Tibial nerve (tissue), 4 donors: ENCODE measurements at regions not wholly inside any gene's neighbourhood (a gene's known extent, or its start where the extent isn't known, plus 50 kb on each side); places are given as distances from the start of the nearest gene placed in this dataset.
A peak's percentile ranks its signal among the peaks of the same experiment; 100 is the strongest.

Source experiments
- DNase-seq, 2 donors: peaks; one replicate each; pipeline ENCODE4 v3.0.0-alpha.2; 2019; ENCODE audit warnings: low spot score in 2 of 2
- H3K27ac ChIP-seq, 4 donors: fragments of 200-600 bp; sonication (generic) in 3 of 4; one replicate each; pipeline ENCODE4 v1.5.1; 2017 to 2019; ENCODE audit warnings: mild to moderate bottlenecking in 1 of 4
- H3K27me3 ChIP-seq, 2 donors: fragments of 200-600 bp; sonication (generic) in 1 of 2; one replicate each; pipeline versions ENCODE4 v1.5.1 to v1.6.0; 2017 to 2019
- H3K36me3 ChIP-seq, 3 donors: fragments of 200-600 bp; sonication (generic); one replicate each; pipeline ENCODE4 v1.5.1; 2018 to 2019
- H3K4me1 ChIP-seq, 4 donors: fragments of 200-600 bp; sonication (generic) in 3 of 4; one replicate each; pipeline ENCODE4 v1.5.1; 2017 to 2019
- H3K4me3 ChIP-seq, 4 donors: fragments of 200-600 bp; sonication (generic) in 3 of 4; one replicate each; pipeline ENCODE4 v1.5.1; 2017 to 2019; ENCODE audit warnings: mild to moderate bottlenecking in 1 of 4, moderate library complexity in 1 of 4
- H3K9me3 ChIP-seq, 4 donors: fragments of 200-600 bp; sonication (generic) in 3 of 4; one replicate each; pipeline ENCODE4 v1.5.1; 2017 to 2019
- CTCF ChIP-seq, 5 experiments: fragments of 200-600 bp in 3 of 5; fragments of 450-650 bp in 2 of 5; sonication (generic) in 3 of 5; IDR thresholded peaks; one replicate each; pipeline ENCODE4 v1.5.1; 2016 to 2019; ENCODE audit warnings: antibody characterized with exemption in 5 of 5, mild to moderate bottlenecking in 3 of 5, moderate library complexity in 2 of 5
- EP300 ChIP-seq, 2 donors: sonication (generic); formaldehyde crosslinking; IDR thresholded peaks; one replicate each; pipeline ENCODE4 v1.6.1; 2017; ENCODE audit warnings: antibody characterized with exemption in 2 of 2, mild to moderate bottlenecking in 1 of 2
- POLR2A ChIP-seq, 2 donors: fragments of 450-650 bp; IDR thresholded peaks; one replicate each; pipeline ENCODE4 v1.6.1; 2017; ENCODE audit warnings: antibody characterized with exemption in 2 of 2, mild to moderate bottlenecking in 2 of 2, moderate library complexity in 2 of 2
- WGBS, 2 donors: methylation state at CpG; one replicate each; pipeline ENCODE4 v1.1.5; 2018; 5-methylcytosine and 5-hydroxymethylcytosine counted together

DNA sequence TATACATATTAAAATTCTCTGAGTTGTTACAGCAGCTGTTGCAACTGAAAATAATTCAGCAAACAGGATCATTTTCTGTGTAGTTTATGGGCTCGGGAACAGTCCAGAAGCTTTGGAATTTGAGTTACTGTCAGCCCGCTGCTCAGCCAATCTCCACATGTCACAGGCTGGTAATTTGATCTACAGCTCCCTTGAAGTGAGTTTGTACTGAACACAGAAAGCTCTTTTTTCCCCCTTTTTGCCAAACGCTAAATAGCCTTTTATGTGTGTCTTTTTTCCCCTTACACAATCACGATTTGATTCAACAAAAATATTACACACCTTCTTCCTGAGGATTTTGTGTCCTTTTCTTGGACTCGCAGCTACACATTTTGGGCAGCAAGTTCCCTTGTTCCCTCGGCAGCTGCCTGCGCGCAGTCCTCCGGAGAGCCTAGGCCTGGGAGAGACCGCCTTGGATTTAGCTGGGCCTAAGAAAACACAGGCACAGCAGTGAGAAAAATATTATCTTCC lies 371.4 kb downstream of the KCNRG start:
- TF ChIP-seq EP300 (IDR thresholded peaks at IDR 0.05) (no peak), POLR2A (IDR thresholded peaks at IDR 0.05) (no peak), CTCF (IDR thresholded peaks at IDR 0.05) (no peak)
- Histone ChIP-seq H3K4me3 (peak overlapping the region in 1 of 4 donors; percentile 22), H3K27me3 (no peaks in the 10 kb centered on the region), H3K27ac (peak overlapping the region; percentile 39 to 82 (median 63)), H3K36me3 (no peaks in the 10 kb centered on the region), H3K9me3 (no peaks in the 10 kb centered on the region), H3K4me1 (peaks cover 0 to 21% (median 0%) of the 10 kb centered on the region in 4 donors)
- WGBS, 2 donors = 15 to 27% methylated on average over 10 of the region's 10 CpGs
- peak in 1 of 2 donors; percentile 19 for DNase-seq

GRCh38 chr13:50387051-50387581 lies 371.9 kb downstream of the KCNRG start:
- Histone ChIP-seq H3K4me3 (peak overlapping the region in 1 of 4 donors; percentile 22), H3K27ac (peak overlapping the region; percentile 39 to 82 (median 63)), H3K9me3 (no peaks in the 10 kb centered on the region), H3K27me3 (no peaks in the 10 kb centered on the region), H3K36me3 (no peaks in the 10 kb centered on the region), H3K4me1 (peaks cover 0 to 21% (median 0%) of the 10 kb centered on the region in 4 donors)
- DNase-seq = peak; percentile 49 to 53
- WGBS, 2 donors = 61 to 63% methylated on average over 6 of the region's 6 CpGs
- no peak for TF ChIP-seq POLR2A (IDR thresholded peaks at IDR 0.05)
- peak in 4 of 5 experiments; percentile 16 to 28 (median 20) for TF ChIP-seq CTCF (IDR thresholded peaks at IDR 0.05)
- no peak for TF ChIP-seq EP300 (IDR thresholded peaks at IDR 0.05)

DNA sequence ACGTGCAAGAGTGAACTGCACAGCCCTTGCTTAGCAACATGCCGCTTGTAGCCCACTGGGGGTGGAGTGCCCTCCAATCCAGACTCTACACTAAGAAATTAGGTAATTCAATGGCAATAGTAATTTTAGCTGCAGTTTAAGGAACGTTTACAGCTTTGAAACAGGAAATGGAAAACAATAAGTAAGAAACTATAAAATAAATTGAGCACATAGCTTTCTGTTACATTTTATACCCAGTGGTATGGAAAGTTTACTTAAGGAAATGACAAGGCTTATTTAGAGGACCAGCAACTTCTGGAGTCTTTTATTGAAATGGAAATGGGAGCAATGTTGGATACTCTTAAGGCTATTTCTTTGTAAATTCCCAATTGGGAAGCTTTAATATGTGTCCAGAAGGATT lies 373.2 kb downstream of the KCNRG start:
- H3K4me3 ChIP-seq = no peak overlapping the region
- no peaks in the 10 kb centered on the region for H3K36me3 ChIP-seq
- no peaks in the 10 kb centered on the region for H3K27me3 ChIP-seq
- H3K4me1 ChIP-seq = peaks cover 0 to 21% (median 0%) of the 10 kb centered on the region in 4 donors
- TF ChIP-seq POLR2A (IDR thresholded peaks at IDR 0.05) (no peak), CTCF (IDR thresholded peaks at IDR 0.05) (no peak), EP300 (IDR thresholded peaks at IDR 0.05) (no peak)
- H3K9me3 ChIP-seq = no peaks in the 10 kb centered on the region
- WGBS, 2 donors = 72 to 84% methylated on average over 3 of the region's 3 CpGs
- no peak overlapping the region for H3K27ac ChIP-seq
- DNase-seq = no peak

GRCh38 chr13:50389726-50390125 lies 374.5 kb downstream of the KCNRG start:
- no peak for TF ChIP-seq CTCF (IDR thresholded peaks at IDR 0.05)
- no peak for TF ChIP-seq EP300 (IDR thresholded peaks at IDR 0.05)
- TF ChIP-seq POLR2A (IDR thresholded peaks at IDR 0.05) = no peak

GRCh38 chr13:50390503-50391248 lies 375.4 kb downstream of the KCNRG start:
- WGBS, 2 donors = 58 to 68% methylated on average over 3 of the region's 3 CpGs
- H3K9me3 ChIP-seq = no peaks in the 10 kb centered on the region
- DNase-seq = no peak

More at GRCh38 chr13:50389726-50390125, 374.5 kb downstream of the KCNRG start:
- WGBS, 2 donors = 86% methylated on average over 4 of the region's 4 CpGs
- Histone ChIP-seq H3K9me3 (no peaks in the 10 kb centered on the region), H3K36me3 (no peaks in the 10 kb centered on the region), H3K27me3 (no peaks in the 10 kb centered on the region), H3K27ac (no peak overlapping the region), H3K4me3 (no peak overlapping the region), H3K4me1 (peaks cover 0 to 21% (median 0%) of the 10 kb centered on the region in 4 donors)
- no peak for DNase-seq

More at GRCh38 chr13:50390503-50391248, 375.4 kb downstream of the KCNRG start:
- H3K27me3 ChIP-seq = no peaks in the 10 kb centered on the region
- TF ChIP-seq EP300 (IDR thresholded peaks at IDR 0.05) (no peak), CTCF (IDR thresholded peaks at IDR 0.05) (no peak), POLR2A (IDR thresholded peaks at IDR 0.05) (no peak)
- H3K27ac ChIP-seq = no peak overlapping the region
- no peak overlapping the region for H3K4me3 ChIP-seq
- H3K36me3 ChIP-seq = no peaks in the 10 kb centered on the region
- H3K4me1 ChIP-seq = peaks cover 0 to 18% (median 0%) of the 10 kb centered on the region in 4 donors
